ENCODE measurements at regions not wholly inside any gene's neighbourhood (a gene's known extent, or its start where the extent isn't known, plus 50 kb on each side); places are given as distances from the start of the nearest gene placed in this dataset.

GRCh38 chr4:133995243-133995960 lies 206.2 kb downstream of the PABPC4L start:
- TF ChIP-seq CTCF (IDR thresholded peaks at IDR 0.05 in 8 of 11, conservative IDR thresholded peaks at IDR 0.05 in 3 of 11) (no peak), POLR2AphosphoS5 (IDR thresholded peaks at IDR 0.05) (no peak), POLR2A (IDR thresholded peaks at IDR 0.05) (no peak)
